Endothelial cell of hepatic sinusoid (primary cell): ENCODE measurements at regions not wholly inside any gene's neighbourhood (a gene's known extent, or its start where the extent isn't known, plus 50 kb on each side); places are given as distances from the start of the nearest gene placed in this dataset.

Source experiments
- in situ Hi-C: cut with HindIII; loops from 2 replicates; pipeline ENCODE4 v1.10.0; 2017; ENCODE audit warnings: low sequenced_read_pairs

- in situ Hi-C loops = no loop called here
These were observed 138.3 kb upstream of the STK17B start for GRCh38 chr2:196309691-196310090.

GRCh38 chr2:196314157-196314556 lies 142.8 kb upstream of the STK17B start:
- in situ Hi-C loops = no loop called here

GRCh38 chr2:196314780-196315179 lies 143.4 kb upstream of the STK17B start:
- in situ Hi-C loops = no loop called here

GRCh38 chr2:196315388-196316049 lies 144.1 kb upstream of the STK17B start:
- in situ Hi-C loops = no loop called here

- in situ Hi-C loops = no loop called here
These were observed 144.7 kb upstream of the STK17B start for GRCh38 chr2:196316050-196316430.

- in situ Hi-C loops = no loop called here
These were observed 147.4 kb upstream of the STK17B start for GRCh38 chr2:196318517-196319377.

GRCh38 chr2:196322973-196323810 lies 151.8 kb upstream of the STK17B start:
- in situ Hi-C loops = no loop called here

GRCh38 chr2:196324211-196324610 lies 152.8 kb upstream of the STK17B start:
- in situ Hi-C loops = no loop called here

- in situ Hi-C loops = no loop called here
These were observed 156.8 kb upstream of the STK17B start for GRCh38 chr2:196328088-196328680.

GRCh38 chr2:196329959-196330358 lies 158.6 kb upstream of the STK17B start:
- in situ Hi-C loops = no loop called here

- in situ Hi-C loops = no loop called here
These were observed 159.3 kb upstream of the STK17B start for GRCh38 chr2:196330645-196331044.

GRCh38 chr2:196331143-196331542 lies 159.8 kb upstream of the STK17B start:
- in situ Hi-C loops = no loop called here

GRCh38 chr2:196331851-196332250 lies 160.5 kb upstream of the STK17B start:
- in situ Hi-C loops = no loop called here

GRCh38 chr2:196333397-196333796 lies 162.0 kb upstream of the STK17B start:
- in situ Hi-C loops = no loop called here

- in situ Hi-C loops = no loop called here
These were observed 163.3 kb upstream of the STK17B start for GRCh38 chr2:196334710-196335109.

GRCh38 chr2:196335221-196335634 lies 163.8 kb upstream of the STK17B start:
- in situ Hi-C loops = no loop called here

- in situ Hi-C loops = no loop called here
These were observed 164.8 kb upstream of the STK17B start for GRCh38 chr2:196336207-196336606.

- in situ Hi-C loops = no loop called here
These were observed 165.3 kb upstream of the STK17B start for GRCh38 chr2:196336715-196337114.

GRCh38 chr2:196337208-196337953 lies 166.0 kb upstream of the STK17B start:
- in situ Hi-C loops = no loop called here

GRCh38 chr2:196338440-196338839 lies 167.1 kb upstream of the STK17B start:
- in situ Hi-C loops = no loop called here
